ENCODE measurements at regions not wholly inside any gene's neighbourhood (a gene's known extent, or its start where the extent isn't known, plus 50 kb on each side); places are given as distances from the start of the nearest gene placed in this dataset.

- TF ChIP-seq CTCF (IDR thresholded peaks at IDR 0.05) (no peak), POLR2A (IDR thresholded peaks at IDR 0.05) (no peak)
Observed at GRCh38 chr10:46226232-46226631, 60.6 kb upstream of the ANTXRL start.
